ENCODE measurements at regions not wholly inside any gene's neighbourhood (a gene's known extent, or its start where the extent isn't known, plus 50 kb on each side); places are given as distances from the start of the nearest gene placed in this dataset.

GRCh38 chr5:7214906-7215416 is 181.0 kb upstream of the ADCY2 start:
- no peak overlapping the region for H2AFZ ChIP-seq (ENCODE audit: low read depth, low read length)
- H4K91ac ChIP-seq (ENCODE audit: low read length), result no peak overlapping the region
- no peak overlapping the region for H3K23ac ChIP-seq (ENCODE audit: low read length in 2 of 2)
- no peak overlapping the region for H3K18ac ChIP-seq (ENCODE audit: low read depth in 1 of 2, low read length in 2 of 2)
- H2AK5ac ChIP-seq (ENCODE audit: low read length, severe bottlenecking), result no peak overlapping the region
- H2BK15ac ChIP-seq (ENCODE audit: low read depth, poor library complexity, severe bottlenecking), result no peak overlapping the region
- H3K9me3 ChIP-seq (ENCODE audit: control insufficient read depth, low read length), result no peaks in the 10 kb centered on the region
- no peak overlapping the region for H3K4me3 ChIP-seq (ENCODE audit: insufficient read depth in 1 of 2, low read depth in 1 of 2, low read length in 2 of 2)
- DNase-seq, result no peak
- no peaks in the 10 kb centered on the region for H3K27me3 ChIP-seq (ENCODE audit: control insufficient read depth in 1 of 2, insufficient read depth in 1 of 2, low read length in 2 of 2)
- H3K4me1 ChIP-seq (ENCODE audit: control insufficient read depth, insufficient read depth, low read depth, low read length), result no peaks in the 10 kb centered on the region
- H3K27ac ChIP-seq (ENCODE audit: low read length, poor library complexity, severe bottlenecking), result no peak overlapping the region
- WGBS, result 84% methylated on average over 4 of the region's 7 CpGs
- no peaks in the 10 kb centered on the region for H3K79me1 ChIP-seq (replicated peaks; ENCODE audit: low read length, poor library complexity, severe bottlenecking)
- H3K4ac ChIP-seq (ENCODE audit: low read depth in 1 of 2, low read length in 2 of 2), result no peak overlapping the region
- H3K14ac ChIP-seq (ENCODE audit: low read length in 2 of 2), result no peak overlapping the region
- no peak overlapping the region for H3K4me2 ChIP-seq (ENCODE audit: low read length, poor library complexity, severe bottlenecking)
- H3K36me3 ChIP-seq (ENCODE audit: control insufficient read depth in 1 of 2, insufficient read depth in 2 of 2, low read depth in 1 of 2, low read length in 2 of 2), result no peaks in the 10 kb centered on the region
- no peak overlapping the region for H3K9ac ChIP-seq (ENCODE audit: low read length)
- H2BK5ac ChIP-seq (ENCODE audit: low read depth, low read length, poor library complexity, severe bottlenecking), result no peak overlapping the region
- no peak overlapping the region for H2BK12ac ChIP-seq (ENCODE audit: low read length in 2 of 2)
- H4K8ac ChIP-seq (ENCODE audit: low read length), result no peak overlapping the region
- H2BK120ac ChIP-seq (ENCODE audit: low read depth, low read length), result no peak overlapping the region

- H3K27me3 ChIP-seq (ENCODE audit: control insufficient read depth in 1 of 2, insufficient read depth in 1 of 2, low read length in 2 of 2), result no peaks in the 10 kb centered on the region
- DNase-seq, result no peak
- no peak overlapping the region for H2BK5ac ChIP-seq (ENCODE audit: low read depth, low read length, poor library complexity, severe bottlenecking)
- no peak overlapping the region for H2BK120ac ChIP-seq (ENCODE audit: low read depth, low read length)
- no peak overlapping the region for H3K9ac ChIP-seq (ENCODE audit: low read length)
- H3K79me1 ChIP-seq (replicated peaks; ENCODE audit: low read length, poor library complexity, severe bottlenecking), result no peaks in the 10 kb centered on the region
- H3K9me3 ChIP-seq (ENCODE audit: control insufficient read depth, low read length), result no peaks in the 10 kb centered on the region
- H3K14ac ChIP-seq (ENCODE audit: low read length in 2 of 2), result no peak overlapping the region
- no peak overlapping the region for H3K23ac ChIP-seq (ENCODE audit: low read length in 2 of 2)
- no peak overlapping the region for H3K4me2 ChIP-seq (ENCODE audit: low read length, poor library complexity, severe bottlenecking)
- H2AK5ac ChIP-seq (ENCODE audit: low read length, severe bottlenecking), result no peak overlapping the region
- WGBS, result no CpG with 5 or more reads among the region's 2 CpGs
- H2BK15ac ChIP-seq (ENCODE audit: low read depth, poor library complexity, severe bottlenecking), result no peak overlapping the region
- H2BK12ac ChIP-seq (ENCODE audit: low read length in 2 of 2), result no peak overlapping the region
- H3K4me1 ChIP-seq (ENCODE audit: control insufficient read depth, insufficient read depth, low read depth, low read length), result no peaks in the 10 kb centered on the region
- no peak overlapping the region for H3K4ac ChIP-seq (ENCODE audit: low read depth in 1 of 2, low read length in 2 of 2)
- H4K91ac ChIP-seq (ENCODE audit: low read length), result no peak overlapping the region
- no peak overlapping the region for H3K18ac ChIP-seq (ENCODE audit: low read depth in 1 of 2, low read length in 2 of 2)
- H4K8ac ChIP-seq (ENCODE audit: low read length), result no peak overlapping the region
- H3K36me3 ChIP-seq (ENCODE audit: control insufficient read depth in 1 of 2, insufficient read depth in 2 of 2, low read depth in 1 of 2, low read length in 2 of 2), result no peaks in the 10 kb centered on the region
- H3K27ac ChIP-seq (ENCODE audit: low read length, poor library complexity, severe bottlenecking), result no peak overlapping the region
- H3K4me3 ChIP-seq (ENCODE audit: insufficient read depth in 1 of 2, low read depth in 1 of 2, low read length in 2 of 2), result no peak overlapping the region
- H2AFZ ChIP-seq (ENCODE audit: low read depth, low read length), result no peak overlapping the region
These were observed 177.8 kb upstream of the ADCY2 start for GRCh38 chr5:7218141-7218540.

- Histone ChIP-seq H2BK120ac (ENCODE audit: low read depth, low read length) (no peak overlapping the region), H2BK12ac (ENCODE audit: low read length in 2 of 2) (no peak overlapping the region), H3K9ac (ENCODE audit: low read length) (no peak overlapping the region), H3K79me1 (replicated peaks; ENCODE audit: low read length, poor library complexity, severe bottlenecking) (no peaks in the 10 kb centered on the region), H2AFZ (ENCODE audit: low read depth, low read length) (no peak overlapping the region), H4K8ac (ENCODE audit: low read length) (no peak overlapping the region), H2BK5ac (ENCODE audit: low read depth, low read length, poor library complexity, severe bottlenecking) (no peak overlapping the region), H3K4me3 (ENCODE audit: insufficient read depth in 1 of 2, low read depth in 1 of 2, low read length in 2 of 2) (no peak overlapping the region), H3K23ac (ENCODE audit: low read length in 2 of 2) (no peak overlapping the region), H3K27ac (ENCODE audit: low read length, poor library complexity, severe bottlenecking) (no peak overlapping the region), H3K9me3 (ENCODE audit: control insufficient read depth, low read length) (no peaks in the 10 kb centered on the region), H3K14ac (ENCODE audit: low read length in 2 of 2) (no peak overlapping the region), H3K4me1 (ENCODE audit: control insufficient read depth, insufficient read depth, low read depth, low read length) (no peaks in the 10 kb centered on the region), H3K27me3 (ENCODE audit: control insufficient read depth in 1 of 2, insufficient read depth in 1 of 2, low read length in 2 of 2) (no peaks in the 10 kb centered on the region), H3K18ac (ENCODE audit: low read depth in 1 of 2, low read length in 2 of 2) (no peak overlapping the region), H2AK5ac (ENCODE audit: low read length, severe bottlenecking) (no peak overlapping the region), H2BK15ac (ENCODE audit: low read depth, poor library complexity, severe bottlenecking) (no peak overlapping the region), H3K4ac (ENCODE audit: low read depth in 1 of 2, low read length in 2 of 2) (no peak overlapping the region), H3K36me3 (ENCODE audit: control insufficient read depth in 1 of 2, insufficient read depth in 2 of 2, low read depth in 1 of 2, low read length in 2 of 2) (no peaks in the 10 kb centered on the region), H4K91ac (ENCODE audit: low read length) (no peak overlapping the region), H3K4me2 (ENCODE audit: low read length, poor library complexity, severe bottlenecking) (no peak overlapping the region)
- DNase-seq, result no peak
- 70% methylated on average over 4 of the region's 4 CpGs for WGBS
These were observed 175.8 kb upstream of the ADCY2 start for GRCh38 chr5:7220156-7220555.

GRCh38 chr5:7221041-7221440 is 174.9 kb upstream of the ADCY2 start:
- H3K79me1 ChIP-seq (replicated peaks; ENCODE audit: low read length, poor library complexity, severe bottlenecking), result no peaks in the 10 kb centered on the region
- no peak overlapping the region for H3K4ac ChIP-seq (ENCODE audit: low read depth in 1 of 2, low read length in 2 of 2)
- no peak overlapping the region for H3K14ac ChIP-seq (ENCODE audit: low read length in 2 of 2)
- H3K4me3 ChIP-seq (ENCODE audit: insufficient read depth in 1 of 2, low read depth in 1 of 2, low read length in 2 of 2), result no peak overlapping the region
- H3K27ac ChIP-seq (ENCODE audit: low read length, poor library complexity, severe bottlenecking), result no peak overlapping the region
- 63% methylated on average over 3 of the region's 3 CpGs for WGBS
- no peak overlapping the region for H3K4me2 ChIP-seq (ENCODE audit: low read length, poor library complexity, severe bottlenecking)
- H2BK120ac ChIP-seq (ENCODE audit: low read depth, low read length), result no peak overlapping the region
- H2AK5ac ChIP-seq (ENCODE audit: low read length, severe bottlenecking), result no peak overlapping the region
- no peak overlapping the region for H3K23ac ChIP-seq (ENCODE audit: low read length in 2 of 2)
- no peaks in the 10 kb centered on the region for H3K9me3 ChIP-seq (ENCODE audit: control insufficient read depth, low read length)
- no peak overlapping the region for H2AFZ ChIP-seq (ENCODE audit: low read depth, low read length)
- H3K36me3 ChIP-seq (ENCODE audit: control insufficient read depth in 1 of 2, insufficient read depth in 2 of 2, low read depth in 1 of 2, low read length in 2 of 2), result no peaks in the 10 kb centered on the region
- H2BK5ac ChIP-seq (ENCODE audit: low read depth, low read length, poor library complexity, severe bottlenecking), result no peak overlapping the region
- no peak overlapping the region for H4K91ac ChIP-seq (ENCODE audit: low read length)
- no peak for DNase-seq
- H3K27me3 ChIP-seq (ENCODE audit: control insufficient read depth in 1 of 2, insufficient read depth in 1 of 2, low read length in 2 of 2), result no peaks in the 10 kb centered on the region
- H2BK12ac ChIP-seq (ENCODE audit: low read length in 2 of 2), result no peak overlapping the region
- H3K4me1 ChIP-seq (ENCODE audit: control insufficient read depth, insufficient read depth, low read depth, low read length), result no peaks in the 10 kb centered on the region
- no peak overlapping the region for H3K18ac ChIP-seq (ENCODE audit: low read depth in 1 of 2, low read length in 2 of 2)
- H4K8ac ChIP-seq (ENCODE audit: low read length), result no peak overlapping the region
- no peak overlapping the region for H3K9ac ChIP-seq (ENCODE audit: low read length)
- no peak overlapping the region for H2BK15ac ChIP-seq (ENCODE audit: low read depth, poor library complexity, severe bottlenecking)
